ENCODE measurements at regions not wholly inside any gene's neighbourhood (a gene's known extent, or its start where the extent isn't known, plus 50 kb on each side); places are given as distances from the start of the nearest gene placed in this dataset.

- intact Hi-C loops (cut with DNase I), result no loop called here
- H3K27ac ChIP-seq, result no peak overlapping the region
- no peaks in the 10 kb centered on the region for H3K9me3 ChIP-seq
- H3K27me3 ChIP-seq, result no peaks in the 10 kb centered on the region
- TF ChIP-seq EP300 (IDR thresholded peaks at IDR 0.05) (no peak), CTCF (IDR thresholded peaks at IDR 0.05) (no peak), POLR2A (IDR thresholded peaks at IDR 0.05) (no peak)
- DNase-seq, result no peak
- H3K4me1 ChIP-seq (ENCODE audit: insufficient read depth), result no peaks in the 10 kb centered on the region
- 92 to 97% (median 94%) methylated on average over 2 of the region's 2 CpGs for WGBS, 3 donors
- no peaks in the 10 kb centered on the region for H3K36me3 ChIP-seq
- no peak overlapping the region for H3K4me3 ChIP-seq
Observed at GRCh38 chr2:236877972-236878371, 207.7 kb upstream of the COPS8 start.

DNA sequence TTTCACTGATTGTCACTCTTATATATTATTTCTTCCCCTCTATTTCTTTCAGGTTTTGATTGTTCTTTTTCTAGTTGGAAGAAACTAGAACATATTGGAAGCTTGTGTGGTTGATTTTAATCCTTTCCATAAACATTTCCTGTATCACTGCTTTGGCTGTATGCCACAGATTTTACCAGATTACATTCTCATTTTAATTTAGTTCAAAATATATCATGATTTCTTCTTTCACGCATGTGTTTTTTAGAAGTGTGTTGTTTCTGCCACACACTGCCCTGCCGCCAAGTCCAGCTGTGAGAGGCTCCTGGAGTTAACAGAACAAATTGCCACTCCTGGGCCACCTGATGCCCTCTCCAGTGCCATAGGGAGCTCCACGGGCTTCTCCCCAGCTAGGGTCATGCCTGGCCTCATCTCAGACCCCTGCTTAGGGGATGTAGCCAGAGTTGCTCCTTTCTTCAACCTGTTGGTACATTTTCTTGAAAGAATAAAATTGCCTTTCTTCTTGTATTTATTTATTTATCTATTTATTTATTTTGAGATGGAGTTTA lies 206.2 kb upstream of the COPS8 start:
- no peaks in the 10 kb centered on the region for H3K9me3 ChIP-seq
- no peak overlapping the region for H3K27ac ChIP-seq
- no peak for TF ChIP-seq EP300 (IDR thresholded peaks at IDR 0.05)
- no peak for TF ChIP-seq POLR2A (IDR thresholded peaks at IDR 0.05)
- TF ChIP-seq CTCF (IDR thresholded peaks at IDR 0.05), result no peak
- DNase-seq, result no peak
- H3K27me3 ChIP-seq, result no peaks in the 10 kb centered on the region
- H3K4me1 ChIP-seq (ENCODE audit: insufficient read depth), result no peaks in the 10 kb centered on the region
- 70 to 90% (median 88%) methylated on average over 3 of the region's 3 CpGs for WGBS, 3 donors
- H3K36me3 ChIP-seq, result no peaks in the 10 kb centered on the region
- intact Hi-C loops (cut with DNase I), result no loop called here
- no peak overlapping the region for H3K4me3 ChIP-seq

DNA sequence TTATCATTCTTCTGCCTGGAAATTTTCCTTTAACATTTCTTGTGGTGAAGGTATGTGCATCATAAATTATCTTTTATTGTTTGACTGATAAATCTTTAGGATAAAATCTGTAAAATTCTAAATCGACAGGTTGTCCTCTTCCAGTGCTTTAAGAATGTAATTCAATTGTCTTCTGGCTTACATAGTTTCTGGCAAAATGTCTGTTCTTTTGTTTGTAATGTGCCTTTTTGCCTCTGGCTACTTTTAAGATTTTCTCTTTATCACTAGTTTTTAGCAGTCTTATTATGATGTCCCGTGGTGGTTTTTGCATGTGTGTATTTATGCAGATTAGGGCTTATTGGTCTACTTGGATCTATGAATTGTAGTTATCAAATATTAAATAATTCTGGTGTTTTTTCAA lies 203.6 kb upstream of the COPS8 start:
- 86 to 91% (median 88%) methylated on average over 2 of the region's 2 CpGs for WGBS, 3 donors
- Histone ChIP-seq H3K4me3 (no peak overlapping the region), H3K27me3 (no peaks in the 10 kb centered on the region), H3K9me3 (no peaks in the 10 kb centered on the region), H3K36me3 (no peaks in the 10 kb centered on the region), H3K27ac (no peak overlapping the region), H3K4me1 (ENCODE audit: insufficient read depth) (no peaks in the 10 kb centered on the region)
- no peak for DNase-seq
- TF ChIP-seq POLR2A (IDR thresholded peaks at IDR 0.05) (no peak), EP300 (IDR thresholded peaks at IDR 0.05) (no peak), CTCF (IDR thresholded peaks at IDR 0.05) (no peak)
- intact Hi-C loops (cut with DNase I), result no loop called here

- no peaks in the 10 kb centered on the region for H3K27me3 ChIP-seq
- no peak overlapping the region for H3K4me3 ChIP-seq
- H3K9me3 ChIP-seq, result no peaks in the 10 kb centered on the region
- no peak for DNase-seq
- H3K27ac ChIP-seq, result no peak overlapping the region
- TF ChIP-seq EP300 (IDR thresholded peaks at IDR 0.05) (no peak), CTCF (IDR thresholded peaks at IDR 0.05) (no peak), POLR2A (IDR thresholded peaks at IDR 0.05) (no peak)
- 89 to 92% (median 89%) methylated on average over 7 of the region's 7 CpGs for WGBS, 3 donors
- H3K4me1 ChIP-seq (ENCODE audit: insufficient read depth), result no peaks in the 10 kb centered on the region
- intact Hi-C loops (cut with DNase I), result no loop called here
- no peaks in the 10 kb centered on the region for H3K36me3 ChIP-seq
Observed at GRCh38 chr2:236882930-236883329, 202.8 kb upstream of the COPS8 start.

Data from ovary (tissue), 7 donors.